PFSK-1 (cell line): ENCODE measurements at regions not wholly inside any gene's neighbourhood (a gene's known extent, or its start where the extent isn't known, plus 50 kb on each side); places are given as distances from the start of the nearest gene placed in this dataset.

Experiments used
- FOXP2 ChIP-seq: optimal IDR thresholded peaks from 2 replicates; pipeline ENCODE3; 2011; ENCODE audit warnings: borderline replicate concordance, control low read depth, inconsistent platforms; ENCODE audit not compliant: insufficient read depth; ENCODE audit errors: extremely low read length, extremely low read depth
- POLR2AphosphoS5 ChIP-seq: IDR thresholded peaks from 2 replicates; pipeline ENCODE4 v1.6.1; 2012; ENCODE audit warnings: low read depth, mild to moderate bottlenecking, control low read depth, low read length, moderate library complexity
- SIN3A ChIP-seq: IDR thresholded peaks from 2 replicates; pipeline ENCODE4 v1.6.1; 2012; ENCODE audit warnings: mild to moderate bottlenecking, low read length, moderate library complexity, borderline replicate concordance; ENCODE audit not compliant: insufficient read depth
- TAF1 ChIP-seq: IDR thresholded peaks from 2 replicates; pipeline ENCODE4 v1.6.1; 2012; ENCODE audit warnings: low read length, control low read depth, borderline replicate concordance; ENCODE audit not compliant: insufficient read depth
- TF ChIP-seq, protein P1 (sequence below), 2 experiments: IDR thresholded peaks; 2 replicates each; pipeline versions ENCODE4 v1.6.1 to v1.8.0; 2011 to 2012; ENCODE audit warnings: low read depth in 2 of 2, low read length in 2 of 2, control low read depth in 1 of 2, inconsistent platforms in 1 of 2, mild to moderate bottlenecking in 1 of 2, moderate library complexity in 1 of 2; ENCODE audit not compliant: insufficient read depth in 1 of 2

DNA sequence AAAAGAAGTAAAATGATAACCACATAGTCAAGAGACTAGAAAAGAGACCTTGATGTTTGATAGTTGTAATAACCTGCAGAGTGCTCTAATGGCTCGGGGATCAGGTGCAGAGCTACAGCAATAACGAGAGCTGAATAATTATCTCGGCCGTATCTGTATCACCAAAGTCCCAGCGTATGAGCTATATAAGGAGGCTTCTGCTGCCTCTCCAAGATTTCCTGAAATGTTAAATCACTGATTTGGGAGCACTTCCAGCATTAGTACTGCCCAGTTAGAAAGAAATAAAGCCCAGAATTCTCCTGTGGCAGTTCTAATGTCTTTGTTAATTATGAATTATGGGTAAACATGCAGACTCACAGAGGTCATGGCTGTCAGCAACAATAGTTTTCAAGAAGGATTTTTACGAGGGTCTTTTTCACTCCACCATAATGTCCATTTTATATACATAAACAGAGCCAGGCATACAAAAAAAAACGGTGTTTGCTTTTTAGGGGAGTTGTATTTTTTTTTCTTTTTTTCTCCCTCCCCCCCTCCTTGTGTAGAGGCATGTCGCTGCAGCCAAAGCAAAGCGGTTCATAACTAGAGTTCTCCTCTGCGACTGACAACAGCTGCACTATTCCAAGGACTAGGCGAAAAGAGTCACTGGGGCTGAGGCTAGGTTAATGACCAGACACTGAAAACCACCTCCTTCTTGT lies 168.3 kb upstream of the VRK2 start:
- TF ChIP-seq FOXP2 (no peak), POLR2AphosphoS5 (no peak), TAF1 (no peak), SIN3A (no peak)
- TF ChIP-seq, protein P1, sequence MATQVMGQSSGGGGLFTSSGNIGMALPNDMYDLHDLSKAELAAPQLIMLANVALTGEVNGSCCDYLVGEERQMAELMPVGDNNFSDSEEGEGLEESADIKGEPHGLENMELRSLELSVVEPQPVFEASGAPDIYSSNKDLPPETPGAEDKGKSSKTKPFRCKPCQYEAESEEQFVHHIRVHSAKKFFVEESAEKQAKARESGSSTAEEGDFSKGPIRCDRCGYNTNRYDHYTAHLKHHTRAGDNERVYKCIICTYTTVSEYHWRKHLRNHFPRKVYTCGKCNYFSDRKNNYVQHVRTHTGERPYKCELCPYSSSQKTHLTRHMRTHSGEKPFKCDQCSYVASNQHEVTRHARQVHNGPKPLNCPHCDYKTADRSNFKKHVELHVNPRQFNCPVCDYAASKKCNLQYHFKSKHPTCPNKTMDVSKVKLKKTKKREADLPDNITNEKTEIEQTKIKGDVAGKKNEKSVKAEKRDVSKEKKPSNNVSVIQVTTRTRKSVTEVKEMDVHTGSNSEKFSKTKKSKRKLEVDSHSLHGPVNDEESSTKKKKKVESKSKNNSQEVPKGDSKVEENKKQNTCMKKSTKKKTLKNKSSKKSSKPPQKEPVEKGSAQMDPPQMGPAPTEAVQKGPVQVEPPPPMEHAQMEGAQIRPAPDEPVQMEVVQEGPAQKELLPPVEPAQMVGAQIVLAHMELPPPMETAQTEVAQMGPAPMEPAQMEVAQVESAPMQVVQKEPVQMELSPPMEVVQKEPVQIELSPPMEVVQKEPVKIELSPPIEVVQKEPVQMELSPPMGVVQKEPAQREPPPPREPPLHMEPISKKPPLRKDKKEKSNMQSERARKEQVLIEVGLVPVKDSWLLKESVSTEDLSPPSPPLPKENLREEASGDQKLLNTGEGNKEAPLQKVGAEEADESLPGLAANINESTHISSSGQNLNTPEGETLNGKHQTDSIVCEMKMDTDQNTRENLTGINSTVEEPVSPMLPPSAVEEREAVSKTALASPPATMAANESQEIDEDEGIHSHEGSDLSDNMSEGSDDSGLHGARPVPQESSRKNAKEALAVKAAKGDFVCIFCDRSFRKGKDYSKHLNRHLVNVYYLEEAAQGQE (IDR thresholded peaks at IDR 0.05; ENCODE audit: insufficient read depth in 1 of 2, low read depth in 2 of 2, low read length in 2 of 2), result no peak

DNA sequence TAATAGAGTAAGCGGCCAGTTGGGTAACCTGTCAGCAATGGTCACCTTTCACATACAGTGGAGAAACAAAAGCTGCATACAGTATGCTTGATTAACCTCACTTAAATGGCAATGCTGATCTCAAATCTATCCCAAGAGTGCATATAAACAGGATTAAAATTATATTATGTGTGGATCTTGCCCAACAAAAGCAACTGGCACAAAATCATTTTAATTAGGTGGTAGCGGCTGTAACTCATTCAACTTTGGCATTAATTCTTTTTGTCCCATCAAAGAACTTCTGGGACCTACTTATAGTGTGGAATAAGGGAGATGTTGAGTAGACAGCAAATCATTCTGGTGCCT lies 167.8 kb upstream of the VRK2 start:
- TF ChIP-seq POLR2AphosphoS5 (no peak), FOXP2 (no peak), SIN3A (no peak), TAF1 (no peak)
- TF ChIP-seq, protein P1 (IDR thresholded peaks at IDR 0.05; ENCODE audit: insufficient read depth in 1 of 2, low read depth in 2 of 2, low read length in 2 of 2), result no peak

DNA sequence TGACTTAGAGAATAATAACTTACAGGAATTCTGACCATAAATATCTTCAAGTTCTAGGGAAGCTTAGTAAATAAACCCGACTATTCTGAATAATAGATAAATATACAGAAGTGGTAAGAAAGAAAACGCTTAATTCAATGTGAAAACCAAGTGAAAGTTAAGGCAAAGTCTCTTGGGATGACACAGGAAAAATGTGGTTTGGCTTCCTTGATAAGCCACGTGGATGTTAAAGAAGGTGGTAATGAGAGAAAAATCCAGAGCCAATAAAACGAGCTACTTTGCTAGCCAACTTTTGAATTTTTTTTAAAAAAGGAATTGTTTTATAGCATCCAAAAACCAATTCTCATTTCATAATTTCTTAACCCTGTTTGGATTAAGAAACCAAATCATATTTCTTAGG lies 166.2 kb upstream of the VRK2 start:
- TF ChIP-seq SIN3A (no peak), TAF1 (no peak), POLR2AphosphoS5 (no peak), FOXP2 (no peak)
- TF ChIP-seq, protein P1 (IDR thresholded peaks at IDR 0.05; ENCODE audit: insufficient read depth in 1 of 2, low read depth in 2 of 2, low read length in 2 of 2), result no peak

DNA sequence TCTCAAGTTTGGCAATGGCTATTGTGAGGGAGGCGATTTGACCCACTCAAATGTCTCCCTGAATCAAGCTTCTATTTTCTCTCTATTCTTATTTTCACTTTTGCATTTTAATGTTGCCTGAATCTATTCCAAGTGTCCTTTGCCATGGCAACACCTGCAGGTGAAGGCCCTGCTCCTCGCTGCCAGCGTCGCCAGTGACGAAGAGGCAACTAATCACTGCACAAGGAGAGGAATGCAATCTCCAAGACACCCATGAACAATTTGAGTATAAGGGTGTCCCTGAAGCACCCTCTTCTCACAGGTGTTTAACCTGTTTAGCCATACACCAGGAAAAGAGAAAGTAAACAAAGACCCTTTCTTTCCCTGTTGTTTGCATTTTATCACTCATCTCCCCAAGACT lies 165.6 kb upstream of the VRK2 start:
- TF ChIP-seq FOXP2 (no peak), TAF1 (no peak), POLR2AphosphoS5 (no peak), SIN3A (no peak)
- TF ChIP-seq, protein P1 (IDR thresholded peaks at IDR 0.05; ENCODE audit: insufficient read depth in 1 of 2, low read depth in 2 of 2, low read length in 2 of 2), result no peak
